HL-60 (cell line): ENCODE measurements at regions not wholly inside any gene's neighbourhood (a gene's known extent, or its start where the extent isn't known, plus 50 kb on each side); places are given as distances from the start of the nearest gene placed in this dataset.
"Not testable (repeated sequence)": the region's sequence is repeated elsewhere in the genome, so short reads cannot be mapped to it uniquely, and the experiment has no call there.

Experiments
- DNase-seq, 2 experiments: peaks; one replicate each; pipeline ENCODE4 v3.0.0-alpha.2; 2010 to 2020; ENCODE audit warnings: low read depth in 1 of 2, low spot score in 1 of 2
- H3K27ac ChIP-seq: fragments of 250-450 bp; sonication (Bioruptor Pico); replicated peaks from 2 replicates; pipeline ENCODE4 v1.5.1; 2020; ENCODE audit warnings: mild to moderate bottlenecking, moderate library complexity
- H3K27me3 ChIP-seq: fragments of 250-450 bp; sonication (Bioruptor Pico); 2 replicates; pipeline ENCODE4 v1.5.1; 2021; ENCODE audit warnings: mild to moderate bottlenecking, moderate library complexity; ENCODE audit not compliant: insufficient read depth, poor library complexity, severe bottlenecking
- H3K4me3 ChIP-seq: replicated peaks from 2 replicates; pipeline ENCODE4 v1.5.1; 2011; ENCODE audit warnings: mild to moderate bottlenecking, control low read depth, low read length; ENCODE audit not compliant: insufficient read depth
- GABPA ChIP-seq: IDR thresholded peaks from 2 replicates; pipeline ENCODE4 v1.6.1; 2012; ENCODE audit warnings: low read depth
- POLR2AphosphoS5 ChIP-seq: IDR thresholded peaks from 2 replicates; pipeline ENCODE4 v1.6.1; 2012; ENCODE audit warnings: low read depth
- SPI1 ChIP-seq: IDR thresholded peaks from 2 replicates; pipeline ENCODE4 v1.6.1; 2012; ENCODE audit warnings: low read depth, mild to moderate bottlenecking, borderline replicate concordance
- TF ChIP-seq, protein P1 (sequence below): IDR thresholded peaks from one replicate; pipeline ENCODE4 v1.5.1; 2011; ENCODE audit warnings: low read length, control low read depth, inconsistent platforms; ENCODE audit not compliant: insufficient read depth
- TF ChIP-seq, protein P2 (sequence below): IDR thresholded peaks from 2 replicates; pipeline ENCODE4 v1.6.1; 2012; ENCODE audit warnings: low read depth; ENCODE audit not compliant: insufficient replicate concordance

GRCh38 chr15:77909182-77909940, 168.2 kb downstream of the TBC1D2B start:
- DNase-seq, result no peak
- TF ChIP-seq SPI1 (no peak), POLR2AphosphoS5 (no peak), GABPA (no peak)
- TF ChIP-seq, protein P1, sequence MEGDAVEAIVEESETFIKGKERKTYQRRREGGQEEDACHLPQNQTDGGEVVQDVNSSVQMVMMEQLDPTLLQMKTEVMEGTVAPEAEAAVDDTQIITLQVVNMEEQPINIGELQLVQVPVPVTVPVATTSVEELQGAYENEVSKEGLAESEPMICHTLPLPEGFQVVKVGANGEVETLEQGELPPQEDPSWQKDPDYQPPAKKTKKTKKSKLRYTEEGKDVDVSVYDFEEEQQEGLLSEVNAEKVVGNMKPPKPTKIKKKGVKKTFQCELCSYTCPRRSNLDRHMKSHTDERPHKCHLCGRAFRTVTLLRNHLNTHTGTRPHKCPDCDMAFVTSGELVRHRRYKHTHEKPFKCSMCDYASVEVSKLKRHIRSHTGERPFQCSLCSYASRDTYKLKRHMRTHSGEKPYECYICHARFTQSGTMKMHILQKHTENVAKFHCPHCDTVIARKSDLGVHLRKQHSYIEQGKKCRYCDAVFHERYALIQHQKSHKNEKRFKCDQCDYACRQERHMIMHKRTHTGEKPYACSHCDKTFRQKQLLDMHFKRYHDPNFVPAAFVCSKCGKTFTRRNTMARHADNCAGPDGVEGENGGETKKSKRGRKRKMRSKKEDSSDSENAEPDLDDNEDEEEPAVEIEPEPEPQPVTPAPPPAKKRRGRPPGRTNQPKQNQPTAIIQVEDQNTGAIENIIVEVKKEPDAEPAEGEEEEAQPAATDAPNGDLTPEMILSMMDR, result no peak
- TF ChIP-seq, protein P2, sequence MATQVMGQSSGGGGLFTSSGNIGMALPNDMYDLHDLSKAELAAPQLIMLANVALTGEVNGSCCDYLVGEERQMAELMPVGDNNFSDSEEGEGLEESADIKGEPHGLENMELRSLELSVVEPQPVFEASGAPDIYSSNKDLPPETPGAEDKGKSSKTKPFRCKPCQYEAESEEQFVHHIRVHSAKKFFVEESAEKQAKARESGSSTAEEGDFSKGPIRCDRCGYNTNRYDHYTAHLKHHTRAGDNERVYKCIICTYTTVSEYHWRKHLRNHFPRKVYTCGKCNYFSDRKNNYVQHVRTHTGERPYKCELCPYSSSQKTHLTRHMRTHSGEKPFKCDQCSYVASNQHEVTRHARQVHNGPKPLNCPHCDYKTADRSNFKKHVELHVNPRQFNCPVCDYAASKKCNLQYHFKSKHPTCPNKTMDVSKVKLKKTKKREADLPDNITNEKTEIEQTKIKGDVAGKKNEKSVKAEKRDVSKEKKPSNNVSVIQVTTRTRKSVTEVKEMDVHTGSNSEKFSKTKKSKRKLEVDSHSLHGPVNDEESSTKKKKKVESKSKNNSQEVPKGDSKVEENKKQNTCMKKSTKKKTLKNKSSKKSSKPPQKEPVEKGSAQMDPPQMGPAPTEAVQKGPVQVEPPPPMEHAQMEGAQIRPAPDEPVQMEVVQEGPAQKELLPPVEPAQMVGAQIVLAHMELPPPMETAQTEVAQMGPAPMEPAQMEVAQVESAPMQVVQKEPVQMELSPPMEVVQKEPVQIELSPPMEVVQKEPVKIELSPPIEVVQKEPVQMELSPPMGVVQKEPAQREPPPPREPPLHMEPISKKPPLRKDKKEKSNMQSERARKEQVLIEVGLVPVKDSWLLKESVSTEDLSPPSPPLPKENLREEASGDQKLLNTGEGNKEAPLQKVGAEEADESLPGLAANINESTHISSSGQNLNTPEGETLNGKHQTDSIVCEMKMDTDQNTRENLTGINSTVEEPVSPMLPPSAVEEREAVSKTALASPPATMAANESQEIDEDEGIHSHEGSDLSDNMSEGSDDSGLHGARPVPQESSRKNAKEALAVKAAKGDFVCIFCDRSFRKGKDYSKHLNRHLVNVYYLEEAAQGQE, result no peak
- Histone ChIP-seq H3K27me3 (peaks cover 5% of the 10 kb centered on the region), H3K27ac (no peak overlapping the region), H3K4me3 (no peak overlapping the region)

DNA sequence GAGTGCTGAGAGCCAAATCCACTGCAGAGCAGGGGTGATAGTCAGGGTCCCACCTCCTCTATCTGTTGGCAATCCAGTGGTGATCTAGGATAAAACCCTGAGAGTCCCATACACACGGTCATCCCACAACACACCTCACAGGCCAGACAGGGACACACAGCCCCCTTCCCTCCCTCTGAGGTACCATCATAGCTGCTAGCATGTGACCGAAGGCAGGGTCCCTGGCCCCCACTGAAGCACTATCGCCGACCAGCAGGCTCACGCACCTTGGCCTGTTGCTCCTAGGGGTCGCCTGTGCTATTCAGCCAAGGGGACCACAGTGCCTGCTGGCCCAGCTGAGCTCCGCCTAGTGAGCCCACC, 168.8 kb downstream of the TBC1D2B start:
- H3K27me3 ChIP-seq, DNase-seq, H3K27ac ChIP-seq, H3K4me3 ChIP-seq: not testable (repeated sequence)

GRCh38 chr15:77907824-77908751, 169.4 kb downstream of the TBC1D2B start:
- peak; percentile 34 to 64 for DNase-seq
- no peak overlapping the region for H3K4me3 ChIP-seq

GRCh38 chr15:77906062-77906990, 171.2 kb downstream of the TBC1D2B start:
- not testable (repeated sequence) for H3K27me3 ChIP-seq, H3K27ac ChIP-seq, DNase-seq

More at GRCh38 chr15:77907824-77908751, 169.4 kb downstream of the TBC1D2B start:
- no peak for TF ChIP-seq SPI1
- Histone ChIP-seq H3K27me3 (peaks cover 5% of the 10 kb centered on the region), H3K27ac (no peak overlapping the region)

DNA sequence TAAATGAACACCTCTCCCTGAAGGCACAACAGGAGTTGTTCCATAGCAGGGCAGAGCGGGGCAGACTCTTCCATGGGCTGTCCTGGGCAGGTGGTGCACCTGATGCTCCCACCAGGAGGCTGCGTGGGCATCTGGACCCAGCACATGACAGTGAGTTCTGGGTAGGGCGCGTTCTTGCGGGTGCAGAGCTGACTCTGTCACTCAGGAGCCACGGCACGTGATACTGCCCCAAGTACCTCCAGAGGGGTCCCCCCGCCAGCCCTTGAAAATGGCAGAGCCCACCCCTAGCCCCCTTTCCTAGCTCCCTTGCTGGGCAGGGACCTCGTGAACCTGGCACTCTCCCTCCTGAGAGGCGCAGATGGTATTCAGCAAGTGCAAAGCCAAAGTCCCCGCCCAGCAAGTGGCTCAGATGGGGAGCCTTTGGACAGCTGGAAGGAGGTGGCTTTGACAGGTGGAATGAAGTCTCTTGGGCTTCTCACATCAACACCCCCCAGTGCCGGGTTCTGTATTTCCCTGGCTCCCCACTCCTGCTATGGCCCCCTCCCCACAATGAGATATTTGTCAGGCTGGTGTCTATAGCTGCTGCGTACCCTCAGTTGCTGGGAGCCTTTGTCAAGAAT, 172.1 kb downstream of the TBC1D2B start:
- DNase-seq, result no peak
- Histone ChIP-seq H3K27me3 (no peaks in the 10 kb centered on the region), H3K4me3 (no peak overlapping the region), H3K27ac (no peak overlapping the region)
- TF ChIP-seq, protein P1, result no peak
- TF ChIP-seq, protein P2, result no peak
- TF ChIP-seq POLR2AphosphoS5, result no peak

More at GRCh38 chr15:77906062-77906990, 171.2 kb downstream of the TBC1D2B start:
- not testable (repeated sequence) for H3K4me3 ChIP-seq
